ENCODE measurements at regions not wholly inside any gene's neighbourhood (a gene's known extent, or its start where the extent isn't known, plus 50 kb on each side); places are given as distances from the start of the nearest gene placed in this dataset.

- TF ChIP-seq CTCF (IDR thresholded peaks at IDR 0.05; ENCODE audit: low read depth, low read length), result no peak
- H3K4me3 ChIP-seq (ENCODE audit: low read depth, low read length), result no peak overlapping the region
Measured at GRCh38 chr13:78139765-78140164, 221.1 kb upstream of the EDNRB start.

GRCh38 chr13:78138756-78139155, 220.1 kb upstream of the EDNRB start:
- no peak overlapping the region for H3K4me3 ChIP-seq (ENCODE audit: low read depth, low read length)
- no peak for TF ChIP-seq CTCF (IDR thresholded peaks at IDR 0.05; ENCODE audit: low read depth, low read length)

- no peak overlapping the region for H3K4me3 ChIP-seq (ENCODE audit: low read depth, low read length)
- TF ChIP-seq CTCF (IDR thresholded peaks at IDR 0.05; ENCODE audit: low read depth, low read length), result peak; percentile 59
Measured at GRCh38 chr13:78137404-78138142, 218.9 kb upstream of the EDNRB start.

GRCh38 chr13:78136966-78137365, 218.3 kb upstream of the EDNRB start:
- no peak overlapping the region for H3K4me3 ChIP-seq (ENCODE audit: low read depth, low read length)
- TF ChIP-seq CTCF (IDR thresholded peaks at IDR 0.05; ENCODE audit: low read depth, low read length), result no peak

- no peak for TF ChIP-seq CTCF (IDR thresholded peaks at IDR 0.05; ENCODE audit: low read depth, low read length)
- H3K4me3 ChIP-seq (ENCODE audit: low read depth, low read length), result no peak overlapping the region
Measured at GRCh38 chr13:78133511-78133910, 214.9 kb upstream of the EDNRB start.

GRCh38 chr13:78131811-78132210, 213.2 kb upstream of the EDNRB start:
- no peak for TF ChIP-seq CTCF (IDR thresholded peaks at IDR 0.05; ENCODE audit: low read depth, low read length)
- no peak overlapping the region for H3K4me3 ChIP-seq (ENCODE audit: low read depth, low read length)

GRCh38 chr13:78131346-78131745, 212.7 kb upstream of the EDNRB start:
- TF ChIP-seq CTCF (IDR thresholded peaks at IDR 0.05; ENCODE audit: low read depth, low read length), result no peak
- no peak overlapping the region for H3K4me3 ChIP-seq (ENCODE audit: low read depth, low read length)

All from WI38 (cell line).